Mesendoderm (in vitro differentiated cells): ENCODE measurements at regions not wholly inside any gene's neighbourhood (a gene's known extent, or its start where the extent isn't known, plus 50 kb on each side); places are given as distances from the start of the nearest gene placed in this dataset.

Experiments
- DNase-seq: peaks from one replicate; pipeline ENCODE4 v3.0.0; 2013
- H2AK5ac ChIP-seq: 2 replicates; pipeline ENCODE4 v1.6.1; 2013; ENCODE audit warnings: low read length, inconsistent platforms
- H2BK120ac ChIP-seq: 2 replicates; pipeline ENCODE4 v1.6.1; 2013; ENCODE audit warnings: low read depth, mild to moderate bottlenecking, low read length, moderate library complexity, mixed read lengths
- H2BK15ac ChIP-seq: replicated peaks from 2 replicates; pipeline ENCODE4 v1.6.1; 2013; ENCODE audit warnings: low read depth, mild to moderate bottlenecking, moderate library complexity
- H2BK5ac ChIP-seq: 2 replicates; pipeline ENCODE4 v1.6.1; 2013; ENCODE audit warnings: low read length, inconsistent platforms
- H3K18ac ChIP-seq: 2 replicates; pipeline ENCODE4 v1.6.1; 2013; ENCODE audit warnings: mild to moderate bottlenecking, low read length, mixed read lengths
- H3K23ac ChIP-seq: one replicate; pipeline ENCODE4 v1.6.1; 2013; ENCODE audit warnings: low read length
- H3K27ac ChIP-seq: 2 replicates; pipeline ENCODE4 v1.5.1; 2013; ENCODE audit warnings: low read depth, mild to moderate bottlenecking, inconsistent platforms, low read length, moderate library complexity
- H3K27me3 ChIP-seq: 2 replicates; pipeline ENCODE4 v1.6.1; 2013; ENCODE audit warnings: low read length, control low read depth, mild to moderate bottlenecking, inconsistent platforms; ENCODE audit not compliant: insufficient read depth, poor library complexity
- H3K36me3 ChIP-seq: 2 replicates; pipeline ENCODE4 v1.6.1; 2013; ENCODE audit warnings: low read length, inconsistent platforms; ENCODE audit not compliant: control insufficient read depth, insufficient read depth
- H3K4ac ChIP-seq: one replicate; pipeline ENCODE4 v1.6.1; 2013; ENCODE audit warnings: low read depth, mild to moderate bottlenecking, low read length, moderate library complexity
- H3K4me1 ChIP-seq: 2 replicates; pipeline ENCODE4 v1.6.1; 2013; ENCODE audit warnings: low read depth, low read length, inconsistent platforms; ENCODE audit not compliant: control insufficient read depth
- H3K4me2 ChIP-seq: 2 replicates; pipeline ENCODE4 v1.6.1; 2013; ENCODE audit warnings: low read length
- H3K4me3 ChIP-seq: 2 replicates; pipeline ENCODE4 v1.5.1; 2013; ENCODE audit warnings: mild to moderate bottlenecking, low read length
- H3K56ac ChIP-seq: one replicate; pipeline ENCODE4 v1.6.1; 2013; ENCODE audit warnings: low read length
- H3K79me1 ChIP-seq: 2 replicates; pipeline ENCODE4 v1.6.1; 2013; ENCODE audit warnings: low read length, inconsistent platforms
- H3K79me2 ChIP-seq: 2 replicates; pipeline ENCODE4 v1.6.1; 2013; ENCODE audit warnings: mild to moderate bottlenecking, low read length; ENCODE audit not compliant: control insufficient read depth, insufficient read depth
- H3K9ac ChIP-seq: 2 replicates; pipeline ENCODE4 v1.6.1; 2013; ENCODE audit warnings: low read length, inconsistent platforms
- H4K5ac ChIP-seq: one replicate; pipeline ENCODE4 v1.6.1; 2013; ENCODE audit warnings: low read length
- H4K8ac ChIP-seq: one replicate; pipeline ENCODE4 v1.6.1; 2013; ENCODE audit warnings: low read depth, mild to moderate bottlenecking, control low read depth, low read length, moderate library complexity
- WGBS: extraction: QIAGEN DNeasy Blood & Tissue Kit; methylation state at CpG from one replicate; pipeline ENCODE4 v1.1.7; 2013; ENCODE audit warnings: low lambda C conversion rate, missing lambda C conversion rate; ENCODE audit not compliant: insufficient coverage; ENCODE audit errors: extremely low coverage; 5-methylcytosine and 5-hydroxymethylcytosine counted together

DNA sequence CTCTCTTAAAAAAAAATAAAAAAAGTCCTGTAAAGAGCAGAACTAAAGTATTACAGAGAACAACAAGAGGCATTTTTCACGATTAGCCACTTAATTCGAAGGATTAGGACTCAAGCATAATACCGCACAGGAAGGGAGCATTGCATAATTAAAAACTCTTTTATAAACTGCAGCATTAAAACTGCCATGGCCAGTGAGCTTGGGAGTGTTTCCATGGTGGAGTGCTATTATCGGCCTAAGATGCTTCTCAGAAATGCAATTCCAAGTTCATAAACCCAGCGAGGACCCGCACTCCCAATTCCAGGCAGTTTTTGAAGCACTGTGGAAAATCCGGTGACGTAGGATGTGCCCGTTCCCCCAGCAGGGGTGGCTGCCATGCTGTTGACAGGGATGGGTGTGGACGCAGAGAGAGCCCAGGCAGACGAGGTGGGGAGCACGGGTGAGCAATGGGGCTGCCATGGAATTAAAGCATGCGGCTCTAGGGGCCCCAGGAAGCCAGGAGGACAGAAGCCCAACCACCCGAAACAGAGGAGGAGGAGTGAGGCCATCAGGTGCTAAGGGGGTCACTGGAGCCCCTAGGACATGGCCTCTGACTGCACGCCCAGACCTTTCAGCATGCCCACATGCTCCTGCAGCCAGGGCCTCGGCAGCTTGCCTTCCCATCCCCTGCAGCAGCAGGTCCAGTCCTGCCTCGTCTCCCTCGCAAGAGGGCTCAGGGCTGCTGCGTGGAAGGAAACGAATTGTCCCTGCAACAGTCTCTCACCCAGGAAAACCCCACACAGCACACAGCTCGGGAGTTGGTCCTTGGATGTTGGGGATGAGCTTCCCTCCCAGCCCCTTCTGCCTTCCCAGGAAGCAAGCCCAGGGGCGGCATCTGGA is 233.4 kb downstream of the NDUFA10 start:
- H4K5ac ChIP-seq: no peak overlapping the region
- H4K8ac ChIP-seq: no peak overlapping the region
- no CpG with 5 or more reads among the region's 22 CpGs for WGBS
- H3K4me2 ChIP-seq: no peak overlapping the region
- no peak overlapping the region for H3K4me3 ChIP-seq
- no peaks in the 10 kb centered on the region for H3K79me1 ChIP-seq
- no peaks in the 10 kb centered on the region for H3K27me3 ChIP-seq
- H3K9ac ChIP-seq: no peak overlapping the region
- H2BK15ac ChIP-seq: no peak overlapping the region
- no peak overlapping the region for H3K18ac ChIP-seq
- H2BK5ac ChIP-seq: no peak overlapping the region
- H3K79me2 ChIP-seq: no peaks in the 10 kb centered on the region
- no peak overlapping the region for H2BK120ac ChIP-seq
- H3K56ac ChIP-seq: no peak overlapping the region
- H3K4ac ChIP-seq: no peak overlapping the region
- H3K36me3 ChIP-seq: no peaks in the 10 kb centered on the region
- no peak overlapping the region for H2AK5ac ChIP-seq
- no peak overlapping the region for H3K23ac ChIP-seq
- no peaks in the 10 kb centered on the region for H3K4me1 ChIP-seq
- no peak overlapping the region for H3K27ac ChIP-seq
- DNase-seq: no peak

- no peak overlapping the region for H3K4ac ChIP-seq
- H2BK5ac ChIP-seq: no peak overlapping the region
- no peak overlapping the region for H4K8ac ChIP-seq
- no peak overlapping the region for H2AK5ac ChIP-seq
- no peak for DNase-seq
- H3K79me1 ChIP-seq: no peaks in the 10 kb centered on the region
- no peaks in the 10 kb centered on the region for H3K27me3 ChIP-seq
- H3K36me3 ChIP-seq: no peaks in the 10 kb centered on the region
- H3K27ac ChIP-seq: no peak overlapping the region
- H4K5ac ChIP-seq: no peak overlapping the region
- no peaks in the 10 kb centered on the region for H3K4me1 ChIP-seq
- H3K23ac ChIP-seq: no peak overlapping the region
- no peak overlapping the region for H2BK15ac ChIP-seq
- no peak overlapping the region for H3K18ac ChIP-seq
- no peaks in the 10 kb centered on the region for H3K79me2 ChIP-seq
- no peak overlapping the region for H3K4me3 ChIP-seq
- WGBS: no CpG with 5 or more reads among the region's 9 CpGs
- no peak overlapping the region for H2BK120ac ChIP-seq
- H3K4me2 ChIP-seq: no peak overlapping the region
- no peak overlapping the region for H3K9ac ChIP-seq
- H3K56ac ChIP-seq: no peak overlapping the region
These were observed 234.4 kb downstream of the NDUFA10 start for GRCh38 chr2:239790721-239791120.

DNA sequence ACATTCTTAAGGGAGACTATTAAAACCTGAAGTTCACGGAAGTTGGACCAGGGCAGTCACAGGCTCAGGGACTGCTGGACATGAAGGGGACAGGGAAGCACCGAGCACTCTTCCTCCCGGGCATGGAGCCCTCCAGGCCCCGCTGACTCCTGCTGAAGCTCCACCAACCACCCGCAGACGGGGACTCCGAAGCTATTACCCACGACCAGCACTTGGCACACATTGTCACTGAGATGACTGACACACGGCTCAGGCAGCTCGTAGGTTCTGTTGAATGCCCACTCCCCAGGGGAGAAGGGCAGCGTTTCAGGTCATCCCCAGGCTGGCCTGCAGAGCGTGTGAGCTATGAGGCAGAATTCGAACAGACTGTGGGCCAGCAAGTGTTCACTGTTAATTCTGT is 234.8 kb downstream of the NDUFA10 start:
- Histone ChIP-seq H2BK15ac (no peak overlapping the region), H3K79me2 (no peaks in the 10 kb centered on the region), H2AK5ac (no peak overlapping the region), H4K5ac (no peak overlapping the region), H3K79me1 (no peaks in the 10 kb centered on the region), H3K18ac (no peak overlapping the region), H3K9ac (no peak overlapping the region), H2BK120ac (no peak overlapping the region), H3K27me3 (no peaks in the 10 kb centered on the region), H3K4me1 (no peaks in the 10 kb centered on the region), H3K56ac (no peak overlapping the region), H3K4ac (no peak overlapping the region), H4K8ac (no peak overlapping the region), H3K23ac (no peak overlapping the region), H3K4me2 (no peak overlapping the region), H3K27ac (no peak overlapping the region), H3K36me3 (no peaks in the 10 kb centered on the region), H3K4me3 (no peak overlapping the region), H2BK5ac (no peak overlapping the region)
- WGBS: no CpG with 5 or more reads among the region's 13 CpGs
- no peak for DNase-seq

DNA sequence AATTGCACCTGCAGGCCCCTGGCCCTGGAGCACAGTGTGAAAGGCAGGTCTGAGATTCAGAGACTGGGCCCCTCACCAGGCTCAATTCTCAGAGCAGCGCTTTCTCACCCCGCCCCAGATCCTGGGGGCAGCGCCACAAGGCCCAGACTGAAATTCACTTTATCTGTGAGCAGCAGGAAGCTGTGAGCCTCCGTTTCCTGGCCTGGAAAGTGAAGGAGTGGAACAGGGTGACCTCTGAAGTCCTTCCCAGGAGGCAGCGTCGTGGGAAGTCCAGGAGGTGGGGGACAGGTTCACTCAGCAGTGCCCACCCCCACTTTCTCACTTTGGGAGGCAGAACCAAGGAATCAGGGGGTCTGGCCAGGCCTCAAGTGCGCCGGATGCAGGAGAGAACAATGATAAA is 235.4 kb downstream of the NDUFA10 start:
- no CpG with 5 or more reads among the region's 8 CpGs for WGBS
- no peak overlapping the region for H3K9ac ChIP-seq
- no peak overlapping the region for H3K4ac ChIP-seq
- H3K27me3 ChIP-seq: no peaks in the 10 kb centered on the region
- no peak overlapping the region for H3K4me3 ChIP-seq
- H3K36me3 ChIP-seq: no peaks in the 10 kb centered on the region
- H3K79me1 ChIP-seq: no peaks in the 10 kb centered on the region
- H2AK5ac ChIP-seq: no peak overlapping the region
- no peaks in the 10 kb centered on the region for H3K4me1 ChIP-seq
- no peak overlapping the region for H3K4me2 ChIP-seq
- H4K5ac ChIP-seq: no peak overlapping the region
- H3K18ac ChIP-seq: no peak overlapping the region
- no peak for DNase-seq
- H2BK120ac ChIP-seq: no peak overlapping the region
- H3K79me2 ChIP-seq: no peaks in the 10 kb centered on the region
- no peak overlapping the region for H3K27ac ChIP-seq
- H2BK5ac ChIP-seq: no peak overlapping the region
- H3K56ac ChIP-seq: no peak overlapping the region
- H2BK15ac ChIP-seq: no peak overlapping the region
- H4K8ac ChIP-seq: no peak overlapping the region
- H3K23ac ChIP-seq: no peak overlapping the region

- Histone ChIP-seq H3K27ac (no peak overlapping the region), H3K4me2 (no peak overlapping the region), H3K36me3 (no peaks in the 10 kb centered on the region), H3K4me3 (no peak overlapping the region), H4K8ac (no peak overlapping the region), H3K4ac (no peak overlapping the region), H2BK15ac (no peak overlapping the region), H3K79me2 (no peaks in the 10 kb centered on the region), H3K56ac (no peak overlapping the region), H2BK120ac (no peak overlapping the region), H2AK5ac (no peak overlapping the region), H3K23ac (no peak overlapping the region), H3K4me1 (no peaks in the 10 kb centered on the region), H3K79me1 (no peaks in the 10 kb centered on the region), H3K27me3 (no peaks in the 10 kb centered on the region), H2BK5ac (no peak overlapping the region), H3K18ac (no peak overlapping the region), H4K5ac (no peak overlapping the region), H3K9ac (no peak overlapping the region)
- no peak for DNase-seq
- WGBS: no CpG with 5 or more reads among the region's 6 CpGs
These were observed 236.5 kb downstream of the NDUFA10 start for GRCh38 chr2:239788576-239789098.
